Natural killer cell (primary cell): ENCODE measurements at regions not wholly inside any gene's neighbourhood (a gene's known extent, or its start where the extent isn't known, plus 50 kb on each side); places are given as distances from the start of the nearest gene placed in this dataset.

Source experiments
- ATAC-seq, 3 donors: fragments of 150-1000 bp in 2 of 3; fragments of 200-7000 bp in 1 of 3; cut with Tn5 transposase; 1 replicate in 1 of 3; 2 replicates in 2 of 3; pipeline ENCODE4 v1.10.0; 2021; ENCODE audit warnings: mild to moderate bottlenecking in 2 of 3, moderate library complexity in 2 of 3
- DNase-seq, 2 donors: peaks; one replicate each; pipeline versions ENCODE4 v3.0.0 to v3.0.0-alpha.2; 2013 to 2021; ENCODE audit warnings: mixed read lengths in 1 of 2
- H3K27ac ChIP-seq: one replicate; pipeline ENCODE4 v1.5.1; 2013; ENCODE audit warnings: mild to moderate bottlenecking, low read length
- H3K27me3 ChIP-seq: one replicate; pipeline ENCODE4 v1.6.1; 2013; ENCODE audit warnings: low read length; ENCODE audit not compliant: control insufficient read depth, insufficient read depth
- H3K36me3 ChIP-seq: one replicate; pipeline ENCODE4 v1.6.1; 2013; ENCODE audit warnings: low read length; ENCODE audit not compliant: control insufficient read depth, insufficient read depth
- H3K4me1 ChIP-seq: one replicate; pipeline ENCODE4 v1.6.1; 2013; ENCODE audit warnings: low read length; ENCODE audit not compliant: control insufficient read depth, insufficient read depth
- H3K4me3 ChIP-seq: one replicate; pipeline ENCODE4 v1.5.1; 2013; ENCODE audit warnings: low read length
- H3K9me3 ChIP-seq: one replicate; pipeline ENCODE4 v1.6.1; 2013; ENCODE audit warnings: low read length; ENCODE audit not compliant: control insufficient read depth, insufficient read depth
- H3K27ac Mint-ChIP-seq, 2 donors: one replicate each; pipeline ENCODE4 v1.8.0; 2022; ENCODE audit warnings: mild to moderate bottlenecking in 2 of 2, mixed read lengths in 2 of 2, moderate library complexity in 1 of 2
- H3K27me3 Mint-ChIP-seq, 2 donors: one replicate each; pipeline ENCODE4 v1.8.0; 2022; ENCODE audit warnings: low read depth in 2 of 2, mixed read lengths in 2 of 2
- H3K36me3 Mint-ChIP-seq: one replicate; pipeline ENCODE4 v1.8.0; 2022; ENCODE audit warnings: mixed read lengths
- H3K4me1 Mint-ChIP-seq, 2 donors: one replicate each; pipeline ENCODE4 v1.8.0; 2022; ENCODE audit warnings: mixed read lengths in 2 of 2
- H3K4me3 Mint-ChIP-seq: one replicate; pipeline ENCODE4 v1.8.0; 2022; ENCODE audit warnings: mild to moderate bottlenecking, moderate library complexity, mixed read lengths
- H3K9me3 Mint-ChIP-seq, 2 donors: one replicate each; pipeline ENCODE4 v1.8.0; 2022; ENCODE audit warnings: mixed read lengths in 2 of 2
- WGBS: methylation state at CpG from one replicate; pipeline ENCODE4 v1.1.7; 2013; ENCODE audit warnings: missing lambda C conversion rate; ENCODE audit not compliant: insufficient coverage; 5-methylcytosine and 5-hydroxymethylcytosine counted together
- intact Hi-C: fragments of 100-400 bp; cut with micrococcal nuclease; formaldehyde crosslinking; loops from one replicate; pipeline ENCODE4 v1.14.2; 2022
- TF ChIP-seq, protein P1 (sequence below): fragments of 200-600 bp; IDR thresholded peaks from one replicate; pipeline ENCODE4 v1.8.0; 2022; ENCODE audit warnings: antibody characterized with exemption

DNA sequence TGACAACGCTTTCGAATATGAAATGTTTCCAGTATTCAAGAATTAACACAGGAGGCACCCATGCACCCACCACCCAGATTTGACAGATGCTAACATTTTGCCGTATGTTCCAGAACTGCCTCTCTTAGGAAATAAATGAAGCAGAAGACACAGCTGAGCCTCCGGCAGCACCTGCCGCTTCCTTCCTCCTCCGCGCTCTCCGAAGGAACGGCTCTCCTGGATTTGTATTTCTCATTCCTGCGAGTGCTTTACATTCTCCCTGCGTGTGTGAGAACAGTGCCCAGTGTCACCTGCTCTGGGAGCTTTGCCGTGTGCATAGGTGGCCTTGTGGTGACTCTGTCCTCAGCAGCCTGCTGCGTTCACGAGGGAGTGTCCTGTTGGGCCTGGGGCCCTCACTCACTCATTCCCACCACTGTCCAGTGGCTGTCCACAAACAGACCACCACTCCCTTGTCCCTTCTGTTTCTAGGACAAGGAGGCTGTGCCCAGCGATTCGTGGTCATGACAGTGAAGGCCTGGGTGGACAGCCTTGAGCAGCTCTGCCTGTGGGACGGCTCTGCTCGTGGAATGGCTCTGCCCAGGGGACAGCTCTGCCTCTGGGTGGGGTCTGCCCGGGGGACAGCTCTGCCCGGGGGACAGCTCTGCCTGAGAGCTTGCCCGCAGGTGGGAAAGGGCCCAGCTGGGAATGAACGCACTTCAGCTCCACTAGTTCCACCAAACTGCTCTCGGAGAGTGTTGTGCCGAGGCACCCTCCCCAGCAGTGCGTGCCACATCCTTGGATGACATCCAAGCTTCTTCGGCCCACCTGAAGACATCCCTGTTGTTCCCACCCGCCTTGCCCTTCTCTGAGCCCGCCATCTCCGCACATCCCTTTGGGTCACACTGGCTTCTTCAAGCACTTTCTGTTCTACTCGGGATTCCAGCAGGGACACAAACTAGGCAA is 170.5 kb upstream of the PPP1R26 start:
- no peak overlapping the region for H3K4me3 Mint-ChIP-seq
- no peak for ATAC-seq

GRCh38 chr9:135309763-135310125 is 169.8 kb upstream of the PPP1R26 start:
- Histone ChIP-seq H3K27ac (no peak overlapping the region), H3K4me1 (no peaks in the 10 kb centered on the region), H3K4me3 (no peak overlapping the region), H3K27me3 (peaks cover 2% of the 10 kb centered on the region), H3K36me3 (no peaks in the 10 kb centered on the region), H3K9me3 (no peaks in the 10 kb centered on the region)
- WGBS, result 88% methylated on average over 11 of the region's 11 CpGs
- Mint-ChIP-seq H3K27me3 (peaks cover 14 to 21% of the 10 kb centered on the region in 2 donors), H3K36me3 (no peaks in the 10 kb centered on the region), H3K27ac (no peak overlapping the region), H3K9me3 (peaks cover 3% of the 10 kb centered on the region in 2 donors), H3K4me3 (no peak overlapping the region), H3K4me1 (no peaks in the 10 kb centered on the region)
- TF ChIP-seq, protein P1, sequence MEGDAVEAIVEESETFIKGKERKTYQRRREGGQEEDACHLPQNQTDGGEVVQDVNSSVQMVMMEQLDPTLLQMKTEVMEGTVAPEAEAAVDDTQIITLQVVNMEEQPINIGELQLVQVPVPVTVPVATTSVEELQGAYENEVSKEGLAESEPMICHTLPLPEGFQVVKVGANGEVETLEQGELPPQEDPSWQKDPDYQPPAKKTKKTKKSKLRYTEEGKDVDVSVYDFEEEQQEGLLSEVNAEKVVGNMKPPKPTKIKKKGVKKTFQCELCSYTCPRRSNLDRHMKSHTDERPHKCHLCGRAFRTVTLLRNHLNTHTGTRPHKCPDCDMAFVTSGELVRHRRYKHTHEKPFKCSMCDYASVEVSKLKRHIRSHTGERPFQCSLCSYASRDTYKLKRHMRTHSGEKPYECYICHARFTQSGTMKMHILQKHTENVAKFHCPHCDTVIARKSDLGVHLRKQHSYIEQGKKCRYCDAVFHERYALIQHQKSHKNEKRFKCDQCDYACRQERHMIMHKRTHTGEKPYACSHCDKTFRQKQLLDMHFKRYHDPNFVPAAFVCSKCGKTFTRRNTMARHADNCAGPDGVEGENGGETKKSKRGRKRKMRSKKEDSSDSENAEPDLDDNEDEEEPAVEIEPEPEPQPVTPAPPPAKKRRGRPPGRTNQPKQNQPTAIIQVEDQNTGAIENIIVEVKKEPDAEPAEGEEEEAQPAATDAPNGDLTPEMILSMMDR, result no peak
- DNase-seq, result no peak
- intact Hi-C loops, result no loop called here
- no peak for ATAC-seq

More for the DNA sequence above, 170.5 kb upstream of the PPP1R26 start:
- DNase-seq, result no peak
- no peaks in the 10 kb centered on the region for H3K4me1 ChIP-seq
- Mint-ChIP-seq H3K27ac (no peak overlapping the region), H3K9me3 (peaks cover 3 to 4% of the 10 kb centered on the region in 2 donors), H3K4me1 (no peaks in the 10 kb centered on the region), H3K27me3 (peaks cover 14 to 21% of the 10 kb centered on the region in 2 donors), H3K36me3 (no peaks in the 10 kb centered on the region)
- WGBS, result 85% methylated on average over 30 of the region's 30 CpGs
- H3K27me3 ChIP-seq, result peaks cover 2% of the 10 kb centered on the region
- H3K4me3 ChIP-seq, result no peak overlapping the region
- intact Hi-C loops, result no loop called here
- TF ChIP-seq, protein P1, result no peak
- H3K27ac ChIP-seq, result no peak overlapping the region
- H3K9me3 ChIP-seq, result no peaks in the 10 kb centered on the region
- H3K36me3 ChIP-seq, result no peaks in the 10 kb centered on the region

DNA sequence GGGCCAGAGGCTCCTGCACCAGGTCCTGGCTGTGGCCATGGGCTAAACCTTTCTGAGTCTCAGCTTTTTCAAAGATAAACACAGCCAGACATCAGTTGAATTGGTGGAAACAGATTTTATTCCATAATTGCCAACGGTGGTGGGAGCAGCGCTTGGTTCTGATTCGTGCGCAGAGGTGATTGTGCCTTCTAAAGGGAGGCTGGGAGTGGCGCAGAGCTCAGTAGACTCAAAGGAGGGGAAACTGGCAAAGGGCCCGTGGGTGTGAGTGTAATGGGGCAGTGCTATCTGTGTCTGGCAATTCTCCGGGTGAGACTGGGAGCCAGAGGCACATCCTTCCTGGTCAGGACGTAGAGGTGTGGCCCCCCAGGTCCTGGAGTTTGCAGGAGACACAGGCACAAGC is 169.4 kb upstream of the PPP1R26 start:
- Mint-ChIP-seq H3K4me3 (no peak overlapping the region), H3K27ac (no peak overlapping the region), H3K9me3 (peaks cover 3% of the 10 kb centered on the region in 2 donors), H3K4me1 (no peaks in the 10 kb centered on the region), H3K36me3 (no peaks in the 10 kb centered on the region), H3K27me3 (peaks cover 14 to 25% of the 10 kb centered on the region in 2 donors)
- WGBS, result 76% methylated on average over 8 of the region's 8 CpGs
- no peak overlapping the region for H3K27ac ChIP-seq
- no peaks in the 10 kb centered on the region for H3K9me3 ChIP-seq
- TF ChIP-seq, protein P1, result no peak
- DNase-seq (no peak), ATAC-seq (no peak)
- intact Hi-C loops, result no loop called here
- H3K27me3 ChIP-seq, result peaks cover 2% of the 10 kb centered on the region
- no peaks in the 10 kb centered on the region for H3K4me1 ChIP-seq
- no peaks in the 10 kb centered on the region for H3K36me3 ChIP-seq
- no peak overlapping the region for H3K4me3 ChIP-seq
